GM21576 (cell line): ENCODE measurements at regions not wholly inside any gene's neighbourhood (a gene's known extent, or its start where the extent isn't known, plus 50 kb on each side); places are given as distances from the start of the nearest gene placed in this dataset.

Experiments used
- ATAC-seq: cut with Tn5 transposase; IDR thresholded peaks from one replicate; pipeline ENCODE4 v1.9.1; 2021; ENCODE audit warnings: mild to moderate bottlenecking, moderate library complexity; ENCODE audit not compliant: unreplicated experiment

DNA sequence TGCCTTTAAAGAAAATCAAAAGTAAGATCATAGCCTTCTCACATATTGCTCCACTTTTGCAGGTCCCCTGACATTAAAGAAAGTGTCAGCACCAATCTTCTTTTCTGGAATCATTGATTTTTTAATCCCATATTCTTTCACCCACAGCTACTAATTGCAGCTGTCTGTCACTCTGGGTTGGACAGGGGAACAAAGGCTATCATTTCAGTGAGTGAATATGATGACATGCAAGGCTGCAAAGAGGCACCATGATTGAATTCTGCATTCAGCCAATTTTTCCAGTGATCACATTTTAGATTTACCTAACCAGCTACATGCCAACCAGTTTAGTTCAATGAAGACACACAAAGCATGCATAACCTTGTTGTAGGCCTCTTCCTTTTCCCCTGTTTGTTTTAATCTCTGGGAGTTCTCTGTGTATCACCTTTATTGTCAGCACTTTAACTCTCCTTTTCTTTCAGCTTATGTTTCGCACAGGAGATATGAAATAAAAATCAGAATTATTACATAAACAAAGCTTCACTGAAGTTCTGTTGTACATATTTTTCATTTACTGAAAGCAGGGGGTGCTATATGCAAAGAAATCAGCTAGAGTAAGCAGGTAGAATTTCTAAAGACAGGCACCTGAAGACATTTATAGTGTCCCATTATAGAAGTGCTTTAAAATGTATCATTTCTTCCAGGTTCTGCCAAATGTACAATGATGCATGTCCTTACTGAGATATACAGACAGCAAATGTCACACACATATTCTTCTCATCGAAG lies 584.8 kb downstream of the PLA2G4A start:
- ATAC-seq: no peak

DNA sequence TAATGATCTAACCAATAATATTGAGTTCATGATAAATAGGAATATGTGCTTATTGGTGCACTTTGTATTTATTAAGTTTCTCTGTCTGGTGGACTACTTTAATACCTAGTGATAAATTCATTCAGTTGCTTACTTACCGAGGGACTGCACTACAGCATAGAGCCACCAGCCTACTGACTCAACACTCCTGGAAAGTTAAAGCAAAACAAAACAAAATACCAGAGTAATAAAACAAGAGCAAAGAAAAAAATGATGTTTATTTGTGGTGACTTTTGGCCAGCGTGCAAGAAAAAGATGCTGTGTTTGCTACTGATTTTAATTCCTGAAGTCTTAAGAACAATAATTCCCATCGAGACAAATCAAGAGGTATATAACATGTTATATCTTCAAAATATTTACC lies 586.3 kb downstream of the PLA2G4A start:
- no peak for ATAC-seq

DNA sequence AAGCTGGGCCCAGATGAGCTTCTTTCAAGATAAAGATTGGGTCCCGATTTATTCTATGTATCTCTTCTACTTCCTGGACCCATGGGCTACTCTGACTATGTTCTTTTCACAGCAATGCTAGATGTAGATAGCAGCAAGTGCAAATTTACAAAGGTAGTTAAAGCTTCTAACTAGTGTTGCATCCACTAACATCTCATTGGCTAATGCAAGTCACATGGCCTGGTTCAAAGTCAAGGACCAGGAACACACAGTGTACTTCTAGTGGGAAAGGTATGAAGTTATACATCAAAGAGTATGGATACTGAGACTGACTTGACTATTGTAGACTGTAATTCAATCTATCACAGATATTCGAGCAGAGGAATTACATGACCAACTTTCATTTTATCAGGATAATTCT lies 588.8 kb downstream of the PLA2G4A start:
- ATAC-seq: no peak

DNA sequence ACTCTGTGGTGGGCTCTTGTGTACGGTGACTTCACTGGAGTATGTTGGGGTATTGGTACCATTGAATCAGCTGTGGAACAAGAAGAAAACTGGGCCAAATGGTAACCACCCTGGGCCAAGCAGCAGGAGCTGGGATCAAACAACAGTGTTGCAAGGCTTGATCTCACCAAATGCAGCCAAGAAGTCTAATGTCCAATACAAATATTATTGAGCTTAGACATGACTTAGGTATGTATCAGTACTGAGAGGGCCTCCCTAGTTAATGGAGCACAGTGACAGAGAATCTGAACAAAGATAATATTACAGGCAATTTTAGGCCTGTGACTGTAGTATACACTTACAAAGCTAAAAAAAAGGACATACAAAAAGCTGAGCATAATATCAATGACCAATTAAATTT lies 604.8 kb downstream of the PLA2G4A start:
- ATAC-seq: no peak

DNA sequence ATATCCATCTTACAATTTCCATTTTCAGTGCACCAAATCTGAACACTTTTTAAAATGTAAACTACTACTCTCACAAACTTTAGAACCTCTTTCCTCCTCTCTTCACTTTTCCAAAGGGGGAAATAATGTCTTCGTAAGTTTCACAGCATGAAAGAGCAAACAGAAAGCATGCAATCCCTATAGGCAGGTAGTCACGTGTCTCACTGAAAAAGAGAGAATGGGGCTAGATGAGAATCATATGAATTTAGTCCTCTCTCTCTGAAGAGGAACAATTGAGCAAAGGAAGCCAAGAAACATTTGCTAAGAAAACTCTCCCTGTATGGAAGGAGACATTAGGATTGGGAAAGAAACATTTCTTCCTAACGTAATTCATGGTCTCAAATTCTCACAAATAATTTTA lies 613.9 kb downstream of the PLA2G4A start:
- no peak for ATAC-seq

DNA sequence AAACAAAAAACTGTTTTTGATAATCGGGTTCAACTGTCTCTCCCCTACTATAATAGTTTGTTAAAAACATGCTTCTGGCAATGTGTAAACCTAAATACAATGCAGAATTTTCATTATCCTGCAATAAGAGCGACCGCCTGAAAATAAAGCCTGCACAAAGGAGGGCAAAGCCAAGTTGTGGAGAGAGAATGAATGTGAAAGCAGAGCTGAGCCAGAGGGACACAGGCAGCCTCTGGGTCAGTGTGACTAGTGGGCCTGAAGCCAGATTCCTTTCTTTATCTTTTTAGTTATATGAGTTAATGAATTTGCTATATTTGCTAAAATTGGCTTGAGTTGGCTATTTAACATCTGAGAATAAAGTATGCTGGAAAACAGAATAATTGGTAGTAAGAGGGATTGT lies 615.2 kb downstream of the PLA2G4A start:
- ATAC-seq: no peak

DNA sequence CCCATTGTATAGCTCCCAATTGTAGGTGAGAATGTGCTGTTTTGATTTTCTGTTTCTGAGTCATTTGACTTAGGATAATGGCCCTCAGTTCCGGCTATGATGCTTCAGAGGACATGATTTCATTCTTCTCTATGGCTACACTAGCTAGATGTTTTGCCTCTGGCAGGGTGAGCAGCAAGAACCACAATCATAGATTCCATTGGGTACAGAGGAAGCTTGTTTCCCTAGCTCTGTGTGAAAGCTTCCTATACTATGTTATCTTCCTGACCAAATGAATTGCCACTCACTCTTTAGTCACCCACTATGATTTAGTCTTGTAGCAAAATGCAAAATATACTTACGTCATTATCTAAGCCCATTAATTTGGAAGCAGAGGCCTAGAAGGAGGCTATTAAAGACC lies 616.3 kb downstream of the PLA2G4A start:
- no peak for ATAC-seq

DNA sequence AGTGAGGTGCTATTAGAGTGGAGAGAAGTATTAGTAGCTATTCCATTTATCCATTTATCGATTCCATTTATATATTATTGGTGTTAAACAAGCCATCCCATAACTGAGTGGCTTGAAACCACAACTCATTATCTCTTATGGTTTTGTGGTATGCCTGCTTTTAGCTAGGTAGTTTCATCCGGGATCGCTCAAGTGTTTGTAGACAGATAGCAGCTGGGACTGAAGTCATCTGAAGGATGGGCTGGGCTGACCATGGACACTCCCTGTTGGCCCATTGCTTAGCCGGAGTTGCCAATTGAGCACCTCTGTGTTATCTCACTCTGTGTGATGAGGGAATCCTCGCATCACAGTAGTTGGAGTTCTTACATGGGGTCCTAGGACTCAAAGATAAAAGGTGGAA lies 622.5 kb downstream of the PLA2G4A start:
- no peak for ATAC-seq

DNA sequence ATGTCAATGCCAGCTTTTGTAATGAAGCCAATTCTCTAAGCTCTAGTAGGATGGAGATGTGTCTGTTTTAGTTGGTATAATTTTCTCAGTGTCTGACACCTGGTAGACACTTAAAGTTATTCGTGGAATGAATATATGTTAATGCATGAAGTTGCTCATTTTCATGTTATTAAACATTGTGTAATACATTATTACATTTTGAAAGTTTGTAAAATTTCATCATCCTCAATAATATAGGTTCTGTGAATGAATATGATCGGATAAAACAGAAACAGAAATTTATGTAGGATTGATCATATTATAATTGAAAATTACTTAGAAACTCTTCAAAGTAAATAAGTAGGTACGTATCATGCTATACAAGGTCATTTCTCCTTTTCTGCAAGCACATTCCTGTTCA lies 625.3 kb downstream of the PLA2G4A start:
- ATAC-seq: no peak

DNA sequence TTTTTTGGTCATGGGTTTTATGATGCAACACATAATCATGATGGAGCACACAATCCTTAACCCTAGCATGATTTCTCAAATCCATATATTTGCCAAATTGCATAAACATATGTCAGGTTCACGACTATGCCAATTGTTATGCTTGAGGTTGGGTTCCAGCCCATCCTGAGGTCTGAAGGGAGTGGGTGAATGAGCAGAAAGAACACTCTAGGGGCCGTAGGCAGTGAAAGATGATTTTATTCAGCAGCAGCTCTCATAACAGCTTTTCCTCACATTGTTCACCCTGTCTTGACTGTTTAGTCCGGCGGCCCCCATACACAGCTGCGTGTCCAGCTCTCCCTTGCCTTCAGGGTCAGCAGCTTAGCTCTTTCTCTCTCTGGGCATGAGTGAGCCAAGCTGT lies 627.7 kb downstream of the PLA2G4A start:
- ATAC-seq: no peak

DNA sequence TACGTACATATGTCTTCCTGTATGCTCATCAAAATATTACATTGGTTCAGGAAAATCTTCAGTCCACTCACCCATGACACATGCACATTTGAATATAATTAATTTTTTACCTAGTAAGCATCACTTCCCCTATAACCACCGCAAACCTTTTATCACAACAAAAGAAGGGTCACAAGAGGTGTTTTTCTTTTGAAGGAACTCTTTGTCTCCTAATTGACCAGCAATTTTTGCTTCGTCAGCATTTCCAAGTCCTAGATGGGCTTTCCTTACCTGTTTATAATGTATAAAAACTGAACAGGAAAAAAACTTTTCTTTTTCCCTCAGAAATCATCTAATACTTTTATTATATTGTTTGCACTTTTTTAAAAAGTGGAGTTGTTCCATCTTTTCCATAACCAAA lies 631.3 kb downstream of the PLA2G4A start:
- ATAC-seq: no peak

DNA sequence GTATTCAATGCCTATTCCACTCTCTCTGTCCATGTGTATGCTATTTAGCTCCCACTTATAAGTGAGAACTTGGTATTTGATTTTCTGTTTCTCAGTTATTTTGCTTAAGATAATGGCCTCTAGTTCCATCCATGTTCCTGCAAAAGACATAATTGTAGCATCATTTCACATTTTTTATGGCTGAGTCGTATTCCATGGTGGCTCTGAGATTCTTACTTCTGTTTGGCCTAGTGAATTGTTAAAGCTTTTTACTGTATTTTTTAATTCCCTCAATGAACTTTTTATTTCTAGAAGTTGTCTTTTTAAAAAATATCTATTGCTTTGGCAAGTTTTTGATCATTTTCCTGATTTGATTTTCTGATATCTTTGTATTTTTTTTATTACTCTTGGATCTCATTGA lies 635.6 kb downstream of the PLA2G4A start:
- no peak for ATAC-seq

DNA sequence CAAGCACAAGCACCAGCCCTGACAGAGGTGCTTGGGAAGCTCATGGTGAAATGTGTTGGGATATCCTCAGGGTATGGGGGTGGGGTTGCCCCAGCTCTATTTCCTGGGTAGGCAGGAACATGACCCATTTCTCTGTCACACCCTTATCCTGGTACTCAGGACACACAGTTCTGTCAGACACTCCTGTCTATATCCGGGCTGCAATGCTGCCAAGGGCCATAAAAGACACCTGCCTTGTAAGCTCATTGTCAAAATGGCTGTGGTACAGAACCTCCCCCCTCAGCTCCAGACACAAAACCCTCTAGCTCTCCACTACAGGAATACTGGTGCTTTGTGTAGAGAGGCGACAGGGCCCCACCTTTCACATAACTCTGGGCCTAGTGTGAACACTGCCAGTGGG lies 636.7 kb downstream of the PLA2G4A start:
- no peak for ATAC-seq

DNA sequence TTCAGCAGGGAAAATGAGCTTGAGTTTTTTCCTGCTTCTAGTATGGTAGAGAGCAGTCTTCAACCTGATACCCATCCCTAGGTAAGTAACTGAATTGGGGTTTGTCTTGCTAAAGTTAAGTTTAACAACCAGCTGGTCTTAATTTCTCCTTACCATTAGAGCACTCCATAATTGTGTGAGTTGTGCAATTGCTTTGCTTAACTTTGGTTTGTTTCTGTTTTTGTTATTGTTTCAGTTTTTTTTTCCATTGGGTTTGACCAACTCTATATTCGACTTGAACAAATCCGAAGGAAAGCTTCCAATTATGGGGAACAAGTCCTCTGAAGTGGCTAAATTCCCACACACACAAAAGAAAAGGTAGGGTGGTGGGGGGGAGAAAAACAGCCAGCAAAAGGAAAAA lies 641.1 kb downstream of the PLA2G4A start:
- ATAC-seq: no peak

DNA sequence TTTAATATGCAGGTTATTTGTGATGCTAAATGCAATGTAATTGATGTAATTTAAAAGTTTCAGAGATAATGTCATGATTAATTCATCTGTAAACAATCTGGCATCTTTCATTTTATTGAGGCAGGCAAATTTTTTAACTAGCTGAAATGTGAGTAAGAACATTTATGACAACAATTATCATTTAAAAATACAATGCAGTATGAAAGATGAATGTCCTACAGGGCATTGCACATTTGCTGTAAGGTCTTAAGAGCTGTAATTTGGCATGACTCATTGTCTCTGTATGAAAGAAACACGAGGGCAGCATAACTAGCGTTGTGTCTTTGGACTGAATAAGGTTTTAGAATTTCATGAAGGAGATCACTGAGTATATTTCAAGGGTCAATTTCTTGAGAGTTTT lies 642.8 kb downstream of the PLA2G4A start:
- no peak for ATAC-seq

DNA sequence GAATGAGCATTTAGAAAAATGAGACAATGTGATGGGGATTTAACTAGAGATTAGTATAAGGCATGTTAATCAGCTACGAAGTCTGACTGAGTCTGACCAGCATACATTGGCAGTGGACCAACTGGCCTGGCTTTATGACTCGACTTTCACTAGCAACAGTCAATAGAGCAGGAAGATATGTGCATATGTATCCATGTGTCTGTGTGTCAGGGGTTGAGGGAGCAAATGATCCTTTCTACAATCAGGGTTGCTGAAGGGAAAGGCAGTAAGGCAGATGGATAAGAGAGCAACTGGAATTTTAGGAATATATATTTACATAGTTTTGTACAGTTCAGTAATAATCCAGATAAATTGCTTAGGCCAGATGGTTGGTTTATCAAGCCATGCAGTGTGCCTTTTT lies 645.6 kb downstream of the PLA2G4A start:
- no peak for ATAC-seq

DNA sequence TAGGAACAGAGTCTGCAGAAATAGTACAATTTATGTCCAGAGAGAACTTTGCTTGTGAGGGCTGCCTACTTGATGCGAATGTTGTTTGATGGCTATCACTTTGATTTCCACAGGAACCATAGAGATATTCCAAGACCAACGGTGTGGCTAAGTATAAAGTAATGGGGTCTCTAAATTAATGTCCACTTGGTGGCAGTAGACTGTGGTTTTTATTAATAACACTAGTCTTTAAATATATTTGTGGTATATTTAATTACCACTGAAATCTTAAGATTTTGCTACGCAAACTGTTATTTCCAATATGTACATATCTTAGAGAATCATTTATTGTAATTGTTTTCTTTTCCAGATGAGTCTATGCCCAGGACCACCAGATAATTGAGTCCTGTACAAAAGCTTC lies 647.9 kb downstream of the PLA2G4A start:
- ATAC-seq: no peak

DNA sequence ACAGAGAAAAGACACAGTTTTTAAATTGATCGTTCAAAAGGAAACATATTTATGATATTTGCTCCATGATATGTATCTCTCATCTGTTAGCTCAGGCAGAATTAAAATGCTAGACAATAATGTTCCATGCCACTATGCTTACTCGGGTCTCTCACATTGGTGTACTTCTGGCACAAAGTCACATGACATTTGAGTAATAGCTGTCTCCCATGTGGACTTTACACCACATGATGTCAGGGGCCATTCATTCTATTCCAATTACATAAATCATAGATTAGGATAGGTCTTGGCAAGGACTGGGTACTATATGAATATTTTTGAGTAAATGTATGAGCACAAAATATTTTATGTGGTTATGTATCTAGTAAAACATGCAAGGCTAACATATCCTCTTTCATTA lies 648.4 kb downstream of the PLA2G4A start:
- no peak for ATAC-seq

DNA sequence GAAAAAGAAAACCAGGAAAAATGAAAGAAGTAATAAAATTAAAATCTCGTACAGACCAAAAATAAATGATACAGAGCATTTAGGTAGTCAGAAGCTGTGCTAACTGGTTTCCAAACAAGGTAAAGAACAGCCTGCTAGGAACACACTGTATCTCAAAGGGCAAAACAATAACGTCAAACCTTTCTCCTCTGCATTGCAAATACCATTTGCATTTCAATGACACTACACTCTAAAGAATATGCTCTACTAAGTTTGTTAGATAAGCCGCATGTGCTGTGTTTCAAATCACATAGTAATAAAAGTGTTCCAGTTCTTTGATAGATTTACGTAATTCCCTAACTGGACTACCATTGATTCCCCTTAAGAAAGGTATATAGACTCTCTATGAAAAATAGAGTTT lies 648.8 kb downstream of the PLA2G4A start:
- ATAC-seq: no peak

DNA sequence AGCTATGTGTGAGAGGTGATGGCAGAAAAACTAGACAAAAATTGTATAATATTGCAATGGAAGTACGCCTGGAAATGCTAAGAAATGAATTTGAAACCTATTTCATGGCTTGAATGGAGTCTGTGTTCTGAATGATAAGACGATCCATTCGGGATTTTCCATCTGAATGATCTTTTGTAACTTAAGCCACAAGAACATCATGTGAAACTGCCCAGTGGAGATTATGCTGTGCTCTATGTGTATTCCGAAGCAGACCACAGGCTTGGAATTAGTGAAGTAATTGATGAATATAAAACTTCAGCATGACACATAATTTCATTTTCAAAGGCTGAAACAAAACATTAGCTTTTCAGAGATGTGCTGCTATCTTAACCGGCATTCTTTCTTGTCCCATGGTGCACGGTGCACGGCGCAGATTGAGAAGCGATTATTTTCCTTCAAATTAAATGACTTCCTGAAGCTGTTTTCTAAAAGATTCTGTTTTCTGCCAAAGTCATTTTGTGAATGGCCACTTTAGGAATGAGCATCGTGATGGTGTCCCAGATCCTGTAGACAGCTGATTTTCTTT lies 652.9 kb downstream of the PLA2G4A start:
- no peak for ATAC-seq

DNA sequence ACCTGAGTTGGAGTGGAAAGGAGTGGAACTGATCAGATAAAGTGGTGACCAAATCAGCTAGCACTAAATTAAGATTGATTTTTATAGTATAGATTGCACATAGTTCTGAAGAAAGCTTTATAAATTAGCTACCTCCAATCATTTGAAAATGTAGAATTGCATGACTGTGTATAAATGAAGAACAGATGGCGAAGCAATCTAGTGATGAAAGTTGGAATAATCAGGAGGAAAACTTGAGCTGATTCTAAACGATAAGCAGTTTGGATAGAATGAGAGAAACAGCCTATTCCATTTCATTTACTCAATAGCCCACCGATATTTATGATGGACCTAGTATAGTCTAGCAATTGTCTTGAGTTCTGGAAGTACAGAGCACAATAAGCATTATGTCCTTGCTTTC lies 661.5 kb downstream of the PLA2G4A start:
- ATAC-seq: no peak

DNA sequence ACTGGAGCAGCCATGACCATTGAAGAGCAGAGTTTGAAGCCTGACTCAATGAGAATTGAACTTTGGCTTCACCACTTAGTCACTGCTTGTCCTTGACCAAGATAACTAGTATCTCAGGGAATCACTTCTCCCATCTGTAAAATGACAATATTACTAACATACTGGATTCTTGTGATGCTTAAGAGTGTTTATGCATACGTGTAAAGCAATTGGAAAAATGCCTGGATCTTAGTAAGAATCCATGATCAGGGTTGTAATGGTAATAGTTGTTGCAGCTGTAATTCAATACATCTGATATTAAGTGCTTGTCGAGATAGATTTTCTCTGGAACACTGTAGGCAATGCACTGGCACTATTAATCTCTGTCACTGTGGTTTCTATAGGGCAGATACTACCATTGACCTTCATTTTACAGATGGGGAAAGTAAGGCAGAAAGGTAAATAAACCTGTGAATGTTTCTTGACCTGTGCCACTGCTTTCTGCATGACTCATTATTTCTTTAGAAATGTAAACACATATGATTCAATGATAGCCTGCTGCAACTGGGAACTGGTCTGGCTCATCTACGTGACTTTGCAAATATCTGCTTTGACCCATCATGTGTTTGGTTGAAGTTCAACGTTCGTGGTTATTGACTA lies 662.5 kb downstream of the PLA2G4A start:
- ATAC-seq: no peak

DNA sequence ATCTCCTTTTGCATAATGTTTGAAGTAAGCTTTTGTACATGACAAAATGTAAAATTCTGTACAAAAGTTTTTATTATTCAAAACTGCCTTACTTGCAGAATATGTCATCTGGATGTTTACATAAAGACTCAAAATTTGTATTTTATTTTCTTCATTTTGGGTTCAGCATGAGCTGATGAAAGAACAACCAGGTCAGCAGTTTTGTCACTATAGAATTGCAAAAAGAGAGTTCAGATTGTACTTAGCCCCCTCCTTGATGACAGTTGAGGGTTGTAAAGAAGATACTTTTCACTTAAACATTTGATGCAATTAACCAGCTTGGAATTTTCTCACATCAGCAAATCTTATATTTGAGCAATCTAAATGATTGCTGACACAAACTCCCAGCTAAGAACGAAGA lies 669.3 kb downstream of the PLA2G4A start:
- no peak for ATAC-seq
